ENCODE measurements at regions not wholly inside any gene's neighbourhood (a gene's known extent, or its start where the extent isn't known, plus 50 kb on each side); places are given as distances from the start of the nearest gene placed in this dataset.

GRCh38 chr6:156590482-156590881 lies 186.7 kb upstream of the ARID1B start:
- no peaks in the 10 kb centered on the region for H3K4me1 ChIP-seq (ENCODE audit: low read length)
- H3K9ac ChIP-seq (ENCODE audit: low read length) = no peak overlapping the region
- no peak overlapping the region for H3K4me2 ChIP-seq (ENCODE audit: low read length)
- H4K20me1 ChIP-seq (ENCODE audit: insufficient read depth, low read length) = no peaks in the 10 kb centered on the region
- H3K4me3 ChIP-seq (ENCODE audit: low read length) = no peak overlapping the region
- H3K9me3 ChIP-seq (ENCODE audit: insufficient read depth, low read length) = no peaks in the 10 kb centered on the region
- no peak overlapping the region for H3K27ac ChIP-seq (ENCODE audit: low read length)
- no peak overlapping the region for H2AFZ ChIP-seq (ENCODE audit: low read depth, low read length)
- no peak for TF ChIP-seq CTCF (IDR thresholded peaks at IDR 0.05; ENCODE audit: low read depth, low read length)
- no peak for TF ChIP-seq EZH2phosphoT487 (IDR thresholded peaks at IDR 0.05; ENCODE audit: low read depth)
- H3K27me3 ChIP-seq (ENCODE audit: low read depth, low read length) = 0 out of 2 replicates have a peak, but pooled peaks cover 4% of the 10 kb centered on the region
- no peaks in the 10 kb centered on the region for H3K79me2 ChIP-seq (ENCODE audit: low read length)
- H3K36me3 ChIP-seq (replicated peaks; ENCODE audit: low read depth, low read length) = no peaks in the 10 kb centered on the region

GRCh38 chr6:156589281-156589680 lies 187.9 kb upstream of the ARID1B start:
- H3K4me3 ChIP-seq (ENCODE audit: low read length) = no peak overlapping the region
- H3K36me3 ChIP-seq (replicated peaks; ENCODE audit: low read depth, low read length) = no peaks in the 10 kb centered on the region
- H3K4me2 ChIP-seq (ENCODE audit: low read length) = no peak overlapping the region
- no peak overlapping the region for H3K9ac ChIP-seq (ENCODE audit: low read length)
- H4K20me1 ChIP-seq (ENCODE audit: insufficient read depth, low read length) = no peaks in the 10 kb centered on the region
- 0 out of 2 replicates have a peak, but pooled peaks cover 4% of the 10 kb centered on the region for H3K27me3 ChIP-seq (ENCODE audit: low read depth, low read length)
- no peaks in the 10 kb centered on the region for H3K4me1 ChIP-seq (ENCODE audit: low read length)
- H2AFZ ChIP-seq (ENCODE audit: low read depth, low read length) = no peak overlapping the region
- H3K27ac ChIP-seq (ENCODE audit: low read length) = no peak overlapping the region
- TF ChIP-seq CTCF (IDR thresholded peaks at IDR 0.05; ENCODE audit: low read depth, low read length) = no peak
- no peak for TF ChIP-seq EZH2phosphoT487 (IDR thresholded peaks at IDR 0.05; ENCODE audit: low read depth)
- H3K79me2 ChIP-seq (ENCODE audit: low read length) = no peaks in the 10 kb centered on the region
- no peaks in the 10 kb centered on the region for H3K9me3 ChIP-seq (ENCODE audit: insufficient read depth, low read length)

- Histone ChIP-seq H3K36me3 (replicated peaks; ENCODE audit: low read depth, low read length) (no peaks in the 10 kb centered on the region), H3K4me1 (ENCODE audit: low read length) (no peaks in the 10 kb centered on the region), H3K4me3 (ENCODE audit: low read length) (no peak overlapping the region), H3K4me2 (ENCODE audit: low read length) (no peak overlapping the region), H3K79me2 (ENCODE audit: low read length) (no peaks in the 10 kb centered on the region), H2AFZ (ENCODE audit: low read depth, low read length) (no peak overlapping the region), H3K27me3 (ENCODE audit: low read depth, low read length) (0 out of 2 replicates have a peak, but pooled peaks cover 4% of the 10 kb centered on the region), H3K27ac (ENCODE audit: low read length) (no peak overlapping the region), H3K9ac (ENCODE audit: low read length) (no peak overlapping the region), H3K9me3 (ENCODE audit: insufficient read depth, low read length) (no peaks in the 10 kb centered on the region), H4K20me1 (ENCODE audit: insufficient read depth, low read length) (no peaks in the 10 kb centered on the region)
- TF ChIP-seq CTCF (IDR thresholded peaks at IDR 0.05; ENCODE audit: low read depth, low read length) = no peak
- TF ChIP-seq EZH2phosphoT487 (IDR thresholded peaks at IDR 0.05; ENCODE audit: low read depth) = no peak
Observed at GRCh38 chr6:156587751-156588301, 189.4 kb upstream of the ARID1B start.

DNA sequence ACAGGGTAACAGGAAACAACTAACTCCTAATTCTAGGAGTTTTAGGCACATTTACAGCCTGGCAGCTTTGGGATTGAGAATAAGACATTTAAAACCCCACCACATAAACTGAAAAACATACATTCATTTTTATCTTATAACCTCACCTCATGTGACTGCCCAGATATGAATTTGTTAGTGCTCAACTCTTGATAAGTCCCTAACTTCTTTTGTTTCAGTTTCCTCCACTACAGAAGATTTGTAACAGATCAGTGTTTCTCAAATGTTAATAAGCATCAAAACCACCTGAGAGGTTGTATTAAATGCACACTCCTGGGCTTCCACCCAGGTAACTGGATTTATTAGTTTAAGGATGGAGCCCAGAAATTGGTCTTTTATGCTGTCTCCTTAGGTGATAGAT lies 190.1 kb upstream of the ARID1B start:
- Histone ChIP-seq H3K9ac (ENCODE audit: low read length) (no peak overlapping the region), H3K27me3 (ENCODE audit: low read depth, low read length) (0 out of 2 replicates have a peak, but pooled peaks cover 4% of the 10 kb centered on the region), H3K36me3 (replicated peaks; ENCODE audit: low read depth, low read length) (no peaks in the 10 kb centered on the region), H3K79me2 (ENCODE audit: low read length) (no peaks in the 10 kb centered on the region), H3K27ac (ENCODE audit: low read length) (no peak overlapping the region), H3K4me3 (ENCODE audit: low read length) (no peak overlapping the region), H3K4me2 (ENCODE audit: low read length) (no peak overlapping the region), H2AFZ (ENCODE audit: low read depth, low read length) (no peak overlapping the region), H4K20me1 (ENCODE audit: insufficient read depth, low read length) (no peaks in the 10 kb centered on the region), H3K9me3 (ENCODE audit: insufficient read depth, low read length) (no peaks in the 10 kb centered on the region), H3K4me1 (ENCODE audit: low read length) (no peaks in the 10 kb centered on the region)
- TF ChIP-seq EZH2phosphoT487 (IDR thresholded peaks at IDR 0.05; ENCODE audit: low read depth) (no peak), CTCF (IDR thresholded peaks at IDR 0.05; ENCODE audit: low read depth, low read length) (no peak)
